ENCODE measurements at regions not wholly inside any gene's neighbourhood (a gene's known extent, or its start where the extent isn't known, plus 50 kb on each side); places are given as distances from the start of the nearest gene placed in this dataset.

DNA sequence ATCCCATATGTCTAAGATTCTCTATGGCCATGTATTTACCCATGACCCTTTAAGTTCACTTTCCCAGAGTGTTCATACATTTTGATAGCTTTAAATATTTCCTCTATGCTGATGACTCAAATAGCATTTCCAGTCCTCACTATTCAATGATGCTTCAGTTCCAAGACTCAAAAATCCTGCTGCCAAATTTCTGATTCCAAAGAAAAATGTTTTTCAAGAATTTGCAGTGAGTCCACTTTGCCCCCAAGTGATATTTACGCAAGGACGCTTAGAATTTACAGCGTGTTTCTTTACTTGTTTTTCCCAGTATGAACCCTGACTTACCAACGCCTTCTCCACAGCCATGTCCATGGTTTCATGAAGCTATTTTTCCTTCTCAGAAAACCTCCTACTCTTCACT is 127.9 kb upstream of the PCDH18 start:
- Mint-ChIP-seq H3K36me3 (no peaks in the 10 kb centered on the region), H3K9me3 (no peaks in the 10 kb centered on the region), H3K27ac (no peak overlapping the region), H3K27me3 (no peaks in the 10 kb centered on the region), H3K4me1 (no peaks in the 10 kb centered on the region), H3K4me3 (no peak overlapping the region)
- ATAC-seq: no peak

DNA sequence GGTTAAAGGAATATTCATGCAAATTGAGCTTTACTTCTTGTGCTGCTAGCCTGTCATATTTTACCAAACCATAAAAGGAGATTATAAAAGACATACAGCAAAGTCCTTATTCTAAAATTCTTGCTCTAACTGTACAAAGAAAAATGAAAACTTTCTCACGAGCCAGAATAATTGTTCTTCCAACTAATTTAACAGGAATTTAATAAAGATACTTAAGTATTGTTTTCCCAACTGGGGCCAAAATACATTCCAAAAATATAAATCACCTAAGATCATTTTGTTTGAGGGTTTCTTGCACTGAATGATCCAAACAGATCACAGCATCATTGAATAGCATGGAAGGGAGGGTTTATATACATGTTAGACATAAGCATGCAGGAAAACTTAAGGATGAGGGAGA is 127.1 kb upstream of the PCDH18 start:
- H3K9me3 Mint-ChIP-seq: no peaks in the 10 kb centered on the region
- H3K36me3 Mint-ChIP-seq: no peaks in the 10 kb centered on the region
- no peak overlapping the region for H3K27ac Mint-ChIP-seq
- no peak for ATAC-seq
- H3K4me3 Mint-ChIP-seq: no peak overlapping the region
- no peaks in the 10 kb centered on the region for H3K27me3 Mint-ChIP-seq
- no peaks in the 10 kb centered on the region for H3K4me1 Mint-ChIP-seq

DNA sequence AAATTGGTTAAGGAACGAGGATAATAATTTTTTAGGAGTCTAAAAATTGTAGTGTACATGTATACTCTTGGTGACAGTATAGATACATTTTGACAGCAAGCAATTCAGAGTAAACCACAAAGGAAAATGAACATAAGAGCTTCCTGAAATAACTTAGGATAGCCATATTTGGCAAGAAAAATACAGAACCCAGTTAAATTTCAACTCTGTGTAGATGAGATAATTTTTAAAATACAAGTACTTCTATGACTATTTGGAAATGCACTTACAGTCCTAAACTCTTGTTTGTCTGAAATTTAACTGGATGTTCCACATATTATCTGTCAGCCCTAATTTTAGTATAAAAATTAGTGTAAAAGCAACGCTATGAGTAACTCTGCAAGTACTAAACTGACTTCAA is 124.4 kb upstream of the PCDH18 start:
- Mint-ChIP-seq H3K9me3 (no peaks in the 10 kb centered on the region), H3K4me3 (no peak overlapping the region), H3K4me1 (no peaks in the 10 kb centered on the region), H3K27me3 (no peaks in the 10 kb centered on the region), H3K27ac (no peak overlapping the region), H3K36me3 (no peaks in the 10 kb centered on the region)
- no peak for ATAC-seq

DNA sequence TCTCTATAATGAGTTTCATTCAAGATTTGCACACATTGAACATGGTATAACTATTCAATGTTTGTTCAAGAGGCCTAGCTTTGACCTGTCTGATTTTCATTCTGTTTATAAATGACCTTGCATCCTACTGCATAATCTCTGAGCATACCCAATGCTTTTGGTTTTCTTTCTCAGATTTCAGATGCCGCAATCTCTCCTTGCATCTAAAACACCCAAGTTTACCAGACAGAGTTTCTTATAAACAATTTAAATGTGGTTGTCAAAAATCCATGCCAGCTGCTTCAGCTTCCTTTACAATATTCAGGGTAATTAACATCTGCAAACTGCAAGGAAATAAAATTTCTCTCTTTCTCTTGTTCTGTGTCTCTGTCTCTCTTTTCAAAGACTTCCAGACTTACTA is 123.0 kb upstream of the PCDH18 start:
- Mint-ChIP-seq H3K9me3 (no peaks in the 10 kb centered on the region), H3K4me1 (no peaks in the 10 kb centered on the region), H3K27ac (no peak overlapping the region), H3K36me3 (no peaks in the 10 kb centered on the region), H3K4me3 (no peak overlapping the region), H3K27me3 (no peaks in the 10 kb centered on the region)
- ATAC-seq: no peak

DNA sequence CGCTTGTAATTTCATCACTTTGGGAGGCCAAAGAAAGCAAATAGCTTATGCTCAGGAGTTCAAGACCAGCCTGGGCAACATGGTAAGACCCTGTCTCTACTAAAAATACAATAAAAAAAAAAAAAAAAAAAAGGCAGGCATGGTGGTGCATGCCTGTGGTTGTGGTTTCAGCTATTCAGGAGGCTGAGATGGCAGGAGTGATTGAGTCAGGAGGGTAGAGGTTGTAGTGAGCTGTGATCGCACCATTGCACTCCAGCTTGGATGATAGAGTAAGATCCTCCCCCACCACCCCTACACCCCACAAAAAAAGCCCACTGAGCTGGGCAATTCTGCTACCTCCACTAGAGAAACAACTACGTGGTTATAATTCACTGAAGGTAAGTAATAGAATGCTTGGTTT is 118.8 kb upstream of the PCDH18 start:
- Mint-ChIP-seq H3K36me3 (no peaks in the 10 kb centered on the region), H3K4me1 (no peaks in the 10 kb centered on the region), H3K27me3 (no peaks in the 10 kb centered on the region), H3K9me3 (no peaks in the 10 kb centered on the region), H3K4me3 (no peak overlapping the region), H3K27ac (no peak overlapping the region)
- no peak for ATAC-seq

DNA sequence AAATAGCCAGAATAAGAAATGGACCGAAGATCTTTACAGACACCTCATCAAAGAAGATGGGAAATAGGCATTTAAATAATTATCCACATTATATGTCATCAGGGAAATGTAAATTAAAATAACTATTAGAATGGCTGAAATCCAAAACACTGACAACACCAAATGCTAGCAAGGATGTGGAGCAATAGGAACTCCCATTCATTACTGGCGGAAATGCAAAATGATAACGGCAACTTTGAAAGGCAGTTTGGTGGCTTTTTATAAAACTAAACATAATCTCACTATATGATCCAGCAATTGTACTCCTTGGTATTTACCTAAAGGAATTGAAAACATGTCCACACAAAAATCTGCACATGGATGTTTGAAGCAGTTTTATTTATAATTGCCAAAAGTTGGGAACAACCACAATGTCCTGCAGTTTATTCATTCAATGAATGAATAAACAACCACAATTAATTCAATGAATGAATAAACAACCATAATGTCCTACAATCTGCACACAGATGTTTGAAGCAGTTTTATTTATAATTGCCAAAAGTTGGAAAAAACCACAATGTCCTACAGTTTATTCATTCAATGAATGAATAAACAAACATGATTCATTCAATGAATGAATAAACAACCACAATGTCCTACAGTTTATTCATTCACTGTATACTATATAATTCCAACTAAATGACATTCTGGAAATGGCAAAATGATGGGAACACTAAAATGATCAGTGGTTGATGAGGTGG is 117.6 kb upstream of the PCDH18 start:
- no peak overlapping the region for H3K27ac Mint-ChIP-seq
- H3K27me3 Mint-ChIP-seq: no peaks in the 10 kb centered on the region
- no peak for ATAC-seq
- H3K36me3 Mint-ChIP-seq: no peaks in the 10 kb centered on the region
- no peaks in the 10 kb centered on the region for H3K9me3 Mint-ChIP-seq
- no peak overlapping the region for H3K4me3 Mint-ChIP-seq
- H3K4me1 Mint-ChIP-seq: no peaks in the 10 kb centered on the region

DNA sequence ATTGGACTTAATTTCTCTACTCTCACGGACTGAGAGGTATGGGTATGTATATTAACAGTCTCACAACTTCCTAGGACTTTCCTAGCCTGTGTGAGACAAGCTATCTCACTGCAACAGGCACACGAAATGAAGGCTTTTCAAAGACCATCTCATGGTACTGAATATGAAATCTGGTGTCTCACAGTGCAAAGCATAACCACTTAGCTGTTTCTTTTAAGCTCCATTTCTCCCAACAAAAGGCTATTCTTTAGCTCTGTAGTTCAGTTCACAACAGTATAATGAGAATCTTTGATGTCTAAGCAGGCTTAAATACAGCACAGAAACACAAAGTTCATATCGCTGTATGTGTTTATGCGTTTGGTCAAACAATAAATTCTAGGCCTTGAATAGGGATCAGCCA is 116.2 kb upstream of the PCDH18 start:
- no peak for ATAC-seq
- no peak overlapping the region for H3K27ac Mint-ChIP-seq
- H3K9me3 Mint-ChIP-seq: no peaks in the 10 kb centered on the region
- H3K27me3 Mint-ChIP-seq: no peaks in the 10 kb centered on the region
- H3K4me3 Mint-ChIP-seq: no peak overlapping the region
- H3K4me1 Mint-ChIP-seq: no peaks in the 10 kb centered on the region
- H3K36me3 Mint-ChIP-seq: no peaks in the 10 kb centered on the region

DNA sequence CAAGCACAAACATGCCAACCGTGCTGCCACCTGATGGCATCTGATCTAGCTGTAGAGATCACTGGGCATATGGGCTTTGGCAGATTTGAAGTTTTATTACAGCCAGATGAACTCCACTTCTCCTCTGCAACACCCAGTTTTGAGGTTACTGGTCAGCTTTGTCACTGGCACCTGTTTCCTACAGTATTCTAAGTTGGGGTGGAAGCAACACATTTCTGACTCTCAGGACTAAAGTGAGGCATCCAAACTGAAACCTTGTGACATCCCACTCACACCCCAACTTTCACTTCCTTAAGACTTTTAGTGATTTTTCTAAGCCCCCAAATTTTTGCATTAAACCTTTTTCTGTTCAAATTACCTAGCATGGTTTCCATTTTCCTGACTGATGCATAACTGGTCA is 115.1 kb upstream of the PCDH18 start:
- Mint-ChIP-seq H3K27me3 (no peaks in the 10 kb centered on the region), H3K4me1 (no peaks in the 10 kb centered on the region), H3K4me3 (no peak overlapping the region), H3K9me3 (peaks cover 4% of the 10 kb centered on the region), H3K27ac (no peak overlapping the region), H3K36me3 (no peaks in the 10 kb centered on the region)
- ATAC-seq: no peak

DNA sequence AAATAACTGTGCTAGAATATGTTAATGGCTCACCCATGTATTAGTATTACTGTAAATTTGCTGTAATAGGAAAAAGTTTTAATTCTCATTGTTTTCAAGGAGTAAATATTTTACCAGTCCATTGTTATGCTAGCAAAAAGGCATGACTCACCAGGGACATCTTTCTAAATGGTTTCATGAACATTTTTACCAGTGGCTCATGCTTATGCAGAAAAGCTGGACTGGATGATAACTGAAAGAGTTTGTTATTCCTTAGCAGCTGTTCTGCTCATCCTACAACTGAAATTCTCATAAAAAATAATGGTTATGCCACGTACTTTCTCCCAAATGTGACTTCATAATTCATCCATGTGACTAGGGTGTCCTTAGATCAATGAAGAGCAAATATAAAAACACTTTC is 111.9 kb upstream of the PCDH18 start:
- ATAC-seq: no peak
- Mint-ChIP-seq H3K9me3 (peaks cover 4% of the 10 kb centered on the region), H3K27ac (no peak overlapping the region), H3K36me3 (no peaks in the 10 kb centered on the region), H3K4me1 (no peaks in the 10 kb centered on the region), H3K4me3 (no peak overlapping the region), H3K27me3 (no peaks in the 10 kb centered on the region)

DNA sequence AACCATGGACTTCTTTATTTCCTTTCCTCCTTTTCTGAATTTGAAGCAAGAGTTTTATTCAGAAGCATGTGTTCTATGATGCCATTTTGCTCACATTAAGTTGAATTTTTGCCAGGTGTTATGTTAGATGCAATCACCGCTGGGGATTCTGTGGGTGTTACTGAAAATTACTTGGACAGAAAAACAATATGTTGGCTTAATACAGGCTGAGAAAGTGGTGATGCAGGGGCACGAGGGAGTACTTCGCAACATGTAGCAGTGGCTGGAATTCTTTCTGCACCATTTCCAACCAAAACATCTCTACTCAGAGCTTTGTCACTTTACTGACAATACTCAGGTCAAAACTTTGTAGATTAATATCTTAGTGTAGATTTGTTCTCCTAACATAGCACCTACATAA is 109.2 kb upstream of the PCDH18 start:
- no peak overlapping the region for H3K4me3 Mint-ChIP-seq
- H3K27me3 Mint-ChIP-seq: no peaks in the 10 kb centered on the region
- H3K4me1 Mint-ChIP-seq: no peaks in the 10 kb centered on the region
- ATAC-seq: no peak
- H3K27ac Mint-ChIP-seq: no peak overlapping the region
- peaks cover 10% of the 10 kb centered on the region for H3K9me3 Mint-ChIP-seq
- no peaks in the 10 kb centered on the region for H3K36me3 Mint-ChIP-seq

DNA sequence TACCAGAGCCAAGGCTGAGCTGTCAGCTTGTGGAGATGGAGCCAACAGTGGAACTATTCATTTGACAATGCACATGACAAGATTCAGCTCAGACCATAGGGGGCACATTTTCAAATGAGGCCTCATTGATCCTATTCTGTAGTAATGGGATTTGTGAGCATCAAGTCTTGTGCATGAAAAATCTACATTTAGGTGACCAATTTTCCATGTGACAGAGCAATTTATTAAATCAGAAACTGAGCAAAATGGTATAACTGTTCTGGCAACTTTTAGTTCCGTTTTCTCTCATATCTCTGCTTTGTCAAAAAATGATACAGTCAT is 108.5 kb upstream of the PCDH18 start:
- no peak for ATAC-seq
- no peaks in the 10 kb centered on the region for H3K4me1 Mint-ChIP-seq
- H3K4me3 Mint-ChIP-seq: no peak overlapping the region

DNA sequence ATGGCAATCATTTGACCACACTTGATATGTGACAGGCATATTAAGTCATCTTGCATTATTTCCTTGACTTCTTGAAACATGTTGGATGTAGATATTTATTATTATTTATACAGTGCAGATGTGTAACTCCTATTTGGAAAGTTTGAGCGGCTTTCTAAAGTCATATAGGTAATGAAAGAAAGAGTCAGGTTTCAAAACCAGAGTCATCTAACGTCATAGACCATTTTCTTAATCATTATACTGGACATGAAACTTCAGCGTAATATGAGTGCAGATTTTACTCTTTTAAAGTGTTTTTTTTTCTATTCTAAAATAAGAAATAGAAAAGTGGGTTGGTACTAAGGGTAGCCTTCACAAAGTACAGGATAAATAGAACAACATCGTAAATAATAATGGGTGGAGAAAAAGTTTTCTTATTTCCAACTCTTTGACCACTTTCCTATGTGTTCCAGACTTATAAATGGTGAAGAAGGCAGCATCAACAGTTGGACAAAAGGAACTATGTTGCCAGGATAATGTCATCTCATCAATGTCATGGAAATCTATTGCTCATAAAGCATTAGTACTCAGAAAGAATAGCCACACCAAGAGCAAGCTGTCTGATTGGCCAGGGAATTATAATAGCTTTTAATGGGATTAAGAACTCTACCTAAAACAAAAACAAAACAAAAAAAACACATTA is 108.0 kb upstream of the PCDH18 start:
- H3K27ac Mint-ChIP-seq: no peak overlapping the region

More for the DNA sequence above, 108.5 kb upstream of the PCDH18 start:
- Mint-ChIP-seq H3K9me3 (peaks cover 10% of the 10 kb centered on the region), H3K27me3 (no peaks in the 10 kb centered on the region), H3K36me3 (no peaks in the 10 kb centered on the region), H3K27ac (no peak overlapping the region)

DNA sequence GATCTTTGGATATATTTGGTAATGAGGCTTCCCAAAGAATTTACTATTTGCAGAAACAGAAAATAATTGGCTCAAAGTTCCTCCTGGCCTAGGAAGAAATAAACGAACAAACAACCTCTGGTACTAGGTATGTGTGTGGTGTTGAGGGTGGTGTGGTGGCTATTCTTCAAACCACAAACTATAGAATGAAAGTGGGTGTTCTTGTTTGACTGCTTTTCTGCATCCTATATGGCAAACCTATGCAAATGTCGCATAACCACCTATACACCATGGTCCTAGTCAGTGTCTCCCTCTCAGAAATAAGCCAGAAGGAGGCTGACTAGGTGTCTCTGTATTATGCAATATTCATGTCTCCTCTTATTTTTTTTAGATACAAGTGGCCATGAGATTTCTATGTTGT is 106.6 kb upstream of the PCDH18 start:
- no peaks in the 10 kb centered on the region for H3K36me3 Mint-ChIP-seq
- peaks cover 10% of the 10 kb centered on the region for H3K9me3 Mint-ChIP-seq
- H3K4me3 Mint-ChIP-seq: no peak overlapping the region
- no peak for ATAC-seq
- no peak overlapping the region for H3K27ac Mint-ChIP-seq
- no peaks in the 10 kb centered on the region for H3K4me1 Mint-ChIP-seq
- H3K27me3 Mint-ChIP-seq: no peaks in the 10 kb centered on the region

More for the DNA sequence above, 108.0 kb upstream of the PCDH18 start:
- Mint-ChIP-seq H3K4me1 (no peaks in the 10 kb centered on the region), H3K4me3 (no peak overlapping the region), H3K36me3 (no peaks in the 10 kb centered on the region), H3K9me3 (peaks cover 10% of the 10 kb centered on the region), H3K27me3 (no peaks in the 10 kb centered on the region)
- ATAC-seq: no peak

DNA sequence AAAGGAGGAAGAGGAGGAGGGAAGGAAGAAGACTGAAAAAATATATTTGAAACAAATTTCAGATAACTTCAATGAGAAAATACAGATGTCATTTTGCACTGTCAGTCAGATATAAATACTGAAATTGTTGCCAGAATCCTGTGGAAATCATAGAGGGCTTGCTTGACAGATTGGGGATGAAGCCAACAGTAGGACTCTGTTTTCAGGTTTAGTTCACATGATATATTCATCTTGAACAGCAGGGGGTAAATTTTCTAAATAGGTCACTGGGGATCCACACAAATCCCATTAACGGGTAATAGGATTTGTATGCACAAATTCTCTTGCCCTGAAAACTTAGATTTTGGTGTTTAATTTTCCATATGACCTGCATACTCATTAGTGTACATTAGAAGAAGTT is 103.3 kb upstream of the PCDH18 start:
- ATAC-seq: no peak
- H3K36me3 Mint-ChIP-seq: no peaks in the 10 kb centered on the region
- no peak overlapping the region for H3K4me3 Mint-ChIP-seq
- H3K27me3 Mint-ChIP-seq: no peaks in the 10 kb centered on the region
- H3K9me3 Mint-ChIP-seq: peaks cover 6% of the 10 kb centered on the region
- no peak overlapping the region for H3K27ac Mint-ChIP-seq
- no peaks in the 10 kb centered on the region for H3K4me1 Mint-ChIP-seq

DNA sequence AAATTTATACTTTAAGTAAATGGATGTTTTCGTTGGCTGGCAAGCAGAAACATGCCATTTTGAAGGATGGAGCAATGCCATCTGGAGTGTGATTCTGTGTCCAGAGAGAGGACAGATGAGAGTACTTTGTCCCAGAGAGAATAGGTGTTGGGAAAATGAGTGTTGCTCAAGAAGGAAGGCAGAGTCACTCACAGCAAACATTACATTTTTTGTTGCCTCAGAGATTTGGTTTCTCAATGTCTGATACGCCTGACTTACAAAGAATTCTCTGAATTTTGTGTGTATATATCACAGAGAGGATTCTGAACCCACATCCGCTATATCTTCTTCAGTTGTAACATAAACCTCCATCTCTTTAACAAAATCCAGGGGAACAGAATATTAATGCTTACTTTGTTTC is 102.8 kb upstream of the PCDH18 start:
- no peaks in the 10 kb centered on the region for H3K4me1 Mint-ChIP-seq
- no peak overlapping the region for H3K27ac Mint-ChIP-seq
- peaks cover 6% of the 10 kb centered on the region for H3K9me3 Mint-ChIP-seq
- ATAC-seq: no peak
- no peaks in the 10 kb centered on the region for H3K27me3 Mint-ChIP-seq
- H3K36me3 Mint-ChIP-seq: no peaks in the 10 kb centered on the region
- H3K4me3 Mint-ChIP-seq: no peak overlapping the region

DNA sequence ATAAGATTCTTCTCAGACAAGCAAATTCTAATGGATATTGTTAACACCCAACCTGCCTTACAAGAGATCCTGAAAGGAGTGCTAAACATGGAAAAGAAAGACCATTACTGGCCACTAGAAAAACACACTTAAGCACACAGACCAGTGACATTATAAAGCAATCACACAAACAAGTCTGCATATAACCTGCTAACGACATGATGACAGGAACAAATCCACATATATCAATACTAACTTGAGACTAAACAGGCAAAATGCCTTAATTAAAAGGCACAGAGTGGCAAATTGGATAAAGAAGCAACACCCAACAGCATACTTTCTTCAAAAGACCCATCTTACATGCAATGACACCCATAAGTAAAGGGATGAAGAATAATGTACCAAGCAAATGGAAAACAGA is 100.5 kb upstream of the PCDH18 start:
- H3K36me3 Mint-ChIP-seq: no peaks in the 10 kb centered on the region
- H3K27me3 Mint-ChIP-seq: no peaks in the 10 kb centered on the region
- no peak overlapping the region for H3K27ac Mint-ChIP-seq
- H3K4me1 Mint-ChIP-seq: no peaks in the 10 kb centered on the region
- peaks cover 3% of the 10 kb centered on the region for H3K9me3 Mint-ChIP-seq
- no peak for ATAC-seq
- H3K4me3 Mint-ChIP-seq: no peak overlapping the region
